WTC11 (cell line): ENCODE measurements at regions not wholly inside any gene's neighbourhood (a gene's known extent, or its start where the extent isn't known, plus 50 kb on each side); places are given as distances from the start of the nearest gene placed in this dataset.

ENCODE experiments used
- JUN ChIP-seq: sonication (generic); formaldehyde crosslinking; IDR thresholded peaks from 2 replicates; pipeline ENCODE4 v1.8.0; 2023; ENCODE audit warnings: mild to moderate bottlenecking, missing genetic modification reagents
- ZNF281 ChIP-seq: sonication (generic); formaldehyde crosslinking; IDR thresholded peaks from 2 replicates; pipeline ENCODE4 v1.8.0; 2023; ENCODE audit warnings: mild to moderate bottlenecking, missing genetic modification reagents

- TF ChIP-seq ZNF281 (no peak), JUN (CRISPR knock-in tag) (no peak)
These were observed 151.4 kb upstream of the IFNG-AS1 start for GRCh38 chr12:67837876-67838275.
